ENCODE measurements at regions not wholly inside any gene's neighbourhood (a gene's known extent, or its start where the extent isn't known, plus 50 kb on each side); places are given as distances from the start of the nearest gene placed in this dataset.

- no peak for DNase-seq
These were observed 722.1 kb downstream of the TMTC2 start for GRCh38 chr12:83408851-83409250.

- no peak for DNase-seq
These were observed 721.4 kb downstream of the TMTC2 start for GRCh38 chr12:83408146-83408545.

GRCh38 chr12:83404521-83404920 is 717.8 kb downstream of the TMTC2 start:
- DNase-seq = no peak

GRCh38 chr12:83390186-83390585 is 703.5 kb downstream of the TMTC2 start:
- no peak for DNase-seq

GRCh38 chr12:83389237-83389996 is 702.7 kb downstream of the TMTC2 start:
- DNase-seq = no peak

- no peak for DNase-seq
These were observed 701.8 kb downstream of the TMTC2 start for GRCh38 chr12:83388551-83388950.

GRCh38 chr12:83386527-83387264 is 700.0 kb downstream of the TMTC2 start:
- DNase-seq = no peak

GRCh38 chr12:83378186-83378727 is 691.6 kb downstream of the TMTC2 start:
- DNase-seq = no peak

GRCh38 chr12:83365317-83365716 is 678.6 kb downstream of the TMTC2 start:
- DNase-seq = no peak

GRCh38 chr12:83361475-83361874 is 674.8 kb downstream of the TMTC2 start:
- DNase-seq = no peak

- DNase-seq = no peak
These were observed 674.4 kb downstream of the TMTC2 start for GRCh38 chr12:83361071-83361470.

- DNase-seq = no peak
These were observed 663.4 kb downstream of the TMTC2 start for GRCh38 chr12:83349907-83350611.

GRCh38 chr12:83346333-83346732 is 659.6 kb downstream of the TMTC2 start:
- no peak for DNase-seq

GRCh38 chr12:83343767-83344166 is 657.1 kb downstream of the TMTC2 start:
- DNase-seq = no peak

GRCh38 chr12:83335748-83336147 is 649.0 kb downstream of the TMTC2 start:
- DNase-seq = no peak

GRCh38 chr12:83326666-83327065 is 640.0 kb downstream of the TMTC2 start:
- DNase-seq = no peak

GRCh38 chr12:83323866-83324265 is 637.2 kb downstream of the TMTC2 start:
- DNase-seq = no peak

GRCh38 chr12:83322809-83323208 is 636.1 kb downstream of the TMTC2 start:
- no peak for DNase-seq

- DNase-seq = no peak
These were observed 635.3 kb downstream of the TMTC2 start for GRCh38 chr12:83321971-83322370.

GRCh38 chr12:83320350-83320749 is 633.6 kb downstream of the TMTC2 start:
- no peak for DNase-seq

GRCh38 chr12:83318386-83319098 is 631.8 kb downstream of the TMTC2 start:
- no peak for DNase-seq

GRCh38 chr12:83317595-83317994 is 630.9 kb downstream of the TMTC2 start:
- DNase-seq = no peak

GRCh38 chr12:83313827-83314226 is 627.1 kb downstream of the TMTC2 start:
- DNase-seq = no peak
